CD4-positive, alpha-beta T cell treated with Interleukin-12 subunit alpha and Interleukin-12 subunit beta, for 1 hour (primary cell): ENCODE measurements at regions not wholly inside any gene's neighbourhood (a gene's known extent, or its start where the extent isn't known, plus 50 kb on each side); places are given as distances from the start of the nearest gene placed in this dataset.

Source experiments
- DNase-seq: peaks from one replicate; pipeline ENCODE4 v3.0.0-alpha.2; 2020

- DNase-seq: no peak
Measured at GRCh38 chr1:43065191-43065590, 106.5 kb upstream of the SLC2A1 start.

GRCh38 chr1:43063394-43064219 lies 104.9 kb upstream of the SLC2A1 start:
- DNase-seq: no peak

- DNase-seq: no peak
Measured at GRCh38 chr1:43062527-43063095, 103.9 kb upstream of the SLC2A1 start.

DNA sequence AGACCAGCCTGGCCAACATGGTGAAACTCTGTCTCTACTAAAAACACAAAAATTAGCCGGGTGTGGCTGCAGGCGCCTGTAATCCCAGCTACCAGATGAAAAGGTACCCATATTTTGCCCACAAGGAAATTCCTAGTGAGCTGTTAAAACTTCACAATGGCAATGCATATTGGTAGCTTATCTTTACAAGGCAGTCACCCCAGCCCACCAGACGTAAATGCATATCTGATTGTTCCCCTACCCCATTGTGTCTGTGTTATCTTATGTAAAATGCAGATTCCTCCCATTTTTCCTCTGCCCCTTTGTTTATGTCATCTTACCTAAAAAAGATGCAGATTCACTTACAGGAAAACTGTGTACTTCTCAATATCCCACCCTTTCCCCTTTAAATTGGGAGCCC lies 103.1 kb upstream of the SLC2A1 start:
- DNase-seq: no peak

DNA sequence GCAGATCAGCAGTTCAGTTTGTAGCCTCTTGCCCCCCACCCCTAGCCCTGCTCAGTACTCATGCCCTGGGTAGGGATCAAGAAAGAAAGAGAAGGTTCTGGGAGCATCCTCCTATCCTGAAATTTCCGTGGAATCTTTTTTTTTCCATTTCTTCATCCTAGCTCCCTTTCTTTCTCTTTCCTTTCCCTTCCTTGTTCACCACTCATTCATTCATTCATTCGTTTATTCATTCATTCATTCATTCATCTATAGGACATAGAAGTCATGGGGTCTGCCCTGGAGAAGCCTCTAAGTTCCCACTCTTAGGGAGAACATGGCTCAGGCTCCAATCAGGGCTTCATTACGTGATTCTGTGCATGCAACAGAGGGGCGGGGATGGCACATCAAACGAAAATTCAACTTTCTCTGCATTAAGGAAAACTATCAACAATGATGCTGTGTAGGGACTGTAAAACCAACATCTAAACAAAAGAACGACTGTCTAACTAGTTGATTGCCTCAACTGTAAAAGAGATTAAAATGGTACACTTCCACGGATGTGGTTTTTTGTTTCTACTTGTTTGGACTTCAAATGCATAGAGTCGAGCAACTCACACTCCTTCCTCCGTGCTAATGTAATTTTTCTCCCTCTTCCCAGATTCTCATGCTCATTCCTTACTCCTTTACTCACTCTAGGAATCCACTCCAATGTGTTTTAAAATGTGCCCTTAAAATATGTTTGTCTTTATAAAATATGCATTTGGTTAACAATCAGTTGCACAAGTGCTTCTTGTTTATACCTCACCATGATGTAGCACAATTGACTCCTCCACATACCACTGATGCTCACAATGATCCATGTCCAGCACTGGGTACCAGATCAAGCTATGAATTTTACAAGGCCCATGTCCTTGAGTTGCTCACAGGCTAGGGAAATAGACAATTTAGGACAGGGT lies 101.2 kb upstream of the SLC2A1 start:
- DNase-seq: no peak

DNA sequence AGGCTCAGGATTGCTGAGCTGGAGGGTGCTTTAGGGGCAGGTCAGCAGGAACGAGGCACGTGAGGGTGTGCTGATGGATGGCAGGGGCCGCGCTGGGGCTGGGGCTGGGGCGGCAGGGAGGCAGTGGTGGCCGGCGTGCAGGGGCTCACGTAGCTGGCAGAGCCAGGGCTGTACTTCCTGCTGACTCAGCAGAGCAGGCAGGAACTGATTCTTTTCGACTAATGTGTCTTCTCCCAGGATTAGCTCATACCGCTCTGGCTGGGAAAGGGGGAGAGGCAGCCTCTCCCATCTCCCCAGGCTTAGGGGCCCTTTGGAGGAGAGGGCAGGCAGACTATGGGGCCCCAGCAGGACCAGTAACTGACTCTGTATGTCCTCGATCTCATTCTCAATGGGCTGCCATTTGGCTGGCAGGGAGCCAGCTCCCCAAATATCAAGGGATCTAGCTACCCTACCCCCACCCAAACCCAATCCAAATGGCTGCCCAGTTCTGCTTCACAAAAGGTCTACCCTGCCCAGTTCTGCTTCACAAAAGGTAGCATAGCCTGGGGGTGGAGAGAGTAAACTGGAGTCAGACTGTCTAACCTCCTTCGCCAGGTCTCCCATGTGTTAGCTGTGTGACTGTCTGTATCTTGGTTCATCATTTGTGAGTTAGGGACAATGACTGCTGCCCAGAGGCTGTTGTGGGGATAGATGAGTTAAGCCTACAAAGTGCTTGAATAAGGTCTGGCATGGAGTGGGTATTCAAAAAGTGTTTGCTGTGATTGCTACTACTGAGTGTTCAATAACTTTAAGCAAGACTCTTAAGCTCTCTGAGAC lies 100.1 kb upstream of the SLC2A1 start:
- no peak for DNase-seq

DNA sequence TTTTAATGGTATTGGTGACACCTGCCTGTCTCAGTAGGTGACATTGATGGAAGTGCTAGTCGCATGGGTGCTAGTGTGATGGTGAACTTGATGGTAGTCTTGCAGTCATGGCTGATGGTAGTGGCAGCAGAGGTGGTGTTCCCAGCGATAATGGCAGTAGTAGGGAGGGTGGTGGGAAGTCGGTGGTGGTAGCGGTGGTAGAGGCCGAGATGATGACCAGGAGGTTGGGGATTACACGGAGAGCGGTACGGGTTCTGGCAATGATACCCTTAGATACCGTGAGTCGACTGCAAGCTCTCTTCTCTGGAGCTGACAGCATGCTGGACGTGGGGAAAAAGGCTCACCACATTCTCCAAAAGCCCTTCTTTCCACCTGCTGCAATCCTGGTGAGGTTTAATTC lies 99.4 kb upstream of the SLC2A1 start:
- DNase-seq: no peak

- no peak for DNase-seq
Measured at GRCh38 chr1:43057567-43057966, 98.9 kb upstream of the SLC2A1 start.

- no peak for DNase-seq
Measured at GRCh38 chr1:43056981-43057391, 98.3 kb upstream of the SLC2A1 start.

DNA sequence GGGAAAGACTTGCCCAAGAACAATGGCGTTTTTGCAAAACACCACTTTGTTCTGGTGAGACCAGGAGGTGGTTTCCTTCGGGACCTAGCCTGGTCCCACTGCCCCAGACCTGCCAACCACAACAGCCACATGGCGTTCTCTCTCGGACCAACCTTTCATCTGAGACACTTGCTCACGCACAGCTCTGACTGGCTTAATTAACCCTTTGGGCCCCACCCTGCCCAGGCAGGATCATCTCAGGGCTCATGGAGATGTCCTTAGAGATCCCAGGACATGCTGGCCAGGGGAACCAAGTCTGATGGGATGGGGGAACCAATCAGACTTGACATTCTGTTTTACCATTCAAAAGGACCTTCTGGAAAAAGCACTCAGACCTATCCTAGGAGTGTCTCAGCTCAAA lies 97.8 kb upstream of the SLC2A1 start:
- DNase-seq: no peak

DNA sequence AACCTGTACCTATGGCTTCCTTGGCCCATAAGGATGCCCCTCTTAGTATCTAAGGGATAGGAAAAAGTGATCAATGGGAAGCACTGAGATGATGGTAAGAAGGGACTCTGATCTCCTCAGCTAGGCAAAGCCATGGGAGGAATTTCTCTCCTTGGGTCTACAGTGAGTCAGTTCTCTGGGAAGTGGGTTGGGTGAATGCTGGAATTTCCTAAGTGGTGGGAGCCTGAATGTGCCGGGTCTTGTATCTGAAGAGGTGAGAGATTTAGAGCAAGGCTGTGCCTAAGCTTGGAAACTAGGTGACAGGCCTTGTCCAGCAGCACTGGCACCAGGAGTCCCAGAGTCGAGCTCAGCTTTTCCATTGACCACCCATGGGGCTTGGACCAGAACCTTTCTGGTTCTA lies 96.3 kb upstream of the SLC2A1 start:
- DNase-seq: no peak

- no peak for DNase-seq
Measured at GRCh38 chr1:43052786-43053439, 94.2 kb upstream of the SLC2A1 start.

DNA sequence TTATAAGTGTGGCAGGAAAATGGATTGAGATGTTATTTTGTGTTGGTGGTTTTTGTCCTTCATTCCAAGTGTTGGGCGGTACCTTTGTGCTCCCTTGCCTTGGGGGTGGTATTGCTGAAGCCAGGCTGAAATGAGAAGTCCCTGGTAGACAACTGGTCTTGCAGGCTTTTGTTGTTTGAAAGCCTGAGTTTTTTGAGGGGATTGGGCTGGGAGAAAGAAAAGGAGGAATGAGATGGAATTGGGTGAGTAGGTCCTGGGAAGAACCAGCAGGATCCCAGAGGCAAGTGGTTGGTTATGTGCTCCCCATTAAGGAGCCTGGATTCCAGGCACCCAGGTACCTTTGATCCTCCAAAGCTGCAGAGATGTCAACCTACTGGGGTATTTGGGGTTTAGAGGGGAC lies 93.7 kb upstream of the SLC2A1 start:
- DNase-seq: no peak

- DNase-seq: no peak
Measured at GRCh38 chr1:43049481-43049880, 90.8 kb upstream of the SLC2A1 start.

GRCh38 chr1:43048601-43049011 lies 89.9 kb upstream of the SLC2A1 start:
- no peak for DNase-seq

- DNase-seq: no peak
Measured at GRCh38 chr1:43047135-43047534, 88.5 kb upstream of the SLC2A1 start.

GRCh38 chr1:43044572-43045361 lies 86.1 kb upstream of the SLC2A1 start:
- DNase-seq: no peak

DNA sequence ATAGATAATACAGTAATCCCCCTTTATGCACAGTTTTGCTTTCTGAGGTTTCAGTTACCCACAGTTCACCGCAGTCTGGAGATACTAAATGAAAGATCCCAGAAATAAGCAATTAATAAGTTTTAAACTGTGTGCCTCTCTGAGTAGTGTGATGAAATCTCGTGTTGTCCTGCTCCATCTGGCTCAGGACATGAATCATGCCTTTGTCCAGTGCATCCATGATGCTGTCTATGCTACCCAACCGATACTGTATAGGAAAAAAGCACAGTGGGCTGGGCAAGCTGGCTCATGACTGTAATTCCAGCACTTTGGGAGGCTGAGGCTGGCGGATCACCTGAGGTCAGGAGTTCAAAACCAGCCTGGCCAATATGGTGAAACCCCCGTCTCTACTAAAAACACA lies 85.0 kb upstream of the SLC2A1 start:
- DNase-seq: no peak

GRCh38 chr1:43042773-43043457 lies 84.2 kb upstream of the SLC2A1 start:
- no peak for DNase-seq

- DNase-seq: no peak
Measured at GRCh38 chr1:43042127-43042526, 83.5 kb upstream of the SLC2A1 start.

DNA sequence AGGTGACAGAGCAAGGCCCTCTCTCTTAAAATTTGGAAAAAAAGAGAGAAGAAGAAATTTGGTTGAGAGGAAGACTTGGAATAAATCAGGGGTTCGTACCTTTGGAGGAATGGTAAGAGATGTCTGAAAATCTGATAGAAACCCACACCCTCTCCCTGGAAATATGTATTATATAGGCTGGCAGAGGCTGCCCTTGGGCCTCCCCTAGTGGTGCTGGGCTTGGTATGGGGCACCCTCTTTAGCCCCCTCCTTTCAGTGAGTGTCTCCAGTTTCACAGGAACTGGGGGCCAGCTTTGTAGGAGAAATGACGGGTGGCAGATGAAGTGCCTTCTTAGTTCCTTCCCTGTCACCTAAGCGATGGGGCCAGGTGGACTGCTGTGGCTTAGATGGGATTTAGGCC lies 82.9 kb upstream of the SLC2A1 start:
- no peak for DNase-seq
